HG02623 (cell line): ENCODE measurements at regions not wholly inside any gene's neighbourhood (a gene's known extent, or its start where the extent isn't known, plus 50 kb on each side); places are given as distances from the start of the nearest gene placed in this dataset.
"Not testable (repeated sequence)": the region's sequence is repeated elsewhere in the genome, so short reads cannot be mapped to it uniquely, and the experiment has no call there.

Source experiments
- ATAC-seq: cut with Tn5 transposase; IDR thresholded peaks from one replicate; pipeline ENCODE4 v1.9.1; 2021; ENCODE audit warnings: moderate library complexity; ENCODE audit not compliant: unreplicated experiment

- ATAC-seq, result no peak
Measured at GRCh38 chr5:98510143-98510985, 263.1 kb upstream of the RGMB start.

GRCh38 chr5:98513380-98513779 is 260.1 kb upstream of the RGMB start:
- no peak for ATAC-seq

- ATAC-seq, result no peak
Measured at GRCh38 chr5:98514215-98514614, 259.2 kb upstream of the RGMB start.

GRCh38 chr5:98516701-98517100 is 256.8 kb upstream of the RGMB start:
- ATAC-seq, result no peak

- ATAC-seq, result no peak
Measured at GRCh38 chr5:98517560-98518366, 255.7 kb upstream of the RGMB start.

- no peak for ATAC-seq
Measured at GRCh38 chr5:98518754-98519153, 254.7 kb upstream of the RGMB start.

- no peak for ATAC-seq
Measured at GRCh38 chr5:98519571-98519970, 253.9 kb upstream of the RGMB start.

GRCh38 chr5:98521821-98522220 is 251.6 kb upstream of the RGMB start:
- no peak for ATAC-seq

- ATAC-seq, result no peak
Measured at GRCh38 chr5:98524773-98525172, 248.7 kb upstream of the RGMB start.

- no peak for ATAC-seq
Measured at GRCh38 chr5:98527846-98528245, 245.6 kb upstream of the RGMB start.

GRCh38 chr5:98529321-98529720 is 244.1 kb upstream of the RGMB start:
- no peak for ATAC-seq

- ATAC-seq, result no peak
Measured at GRCh38 chr5:98530224-98530623, 243.2 kb upstream of the RGMB start.

GRCh38 chr5:98535901-98536300 is 237.6 kb upstream of the RGMB start:
- no peak for ATAC-seq

- no peak for ATAC-seq
Measured at GRCh38 chr5:98540056-98540455, 233.4 kb upstream of the RGMB start.

GRCh38 chr5:98541641-98542040 is 231.8 kb upstream of the RGMB start:
- ATAC-seq, result no peak

GRCh38 chr5:98543490-98543889 is 230.0 kb upstream of the RGMB start:
- ATAC-seq, result no peak

- not testable (repeated sequence) for ATAC-seq
Measured at GRCh38 chr5:98546924-98547323, 226.5 kb upstream of the RGMB start.

GRCh38 chr5:98556712-98557111 is 216.8 kb upstream of the RGMB start:
- ATAC-seq, result no peak

GRCh38 chr5:98557916-98558315 is 215.5 kb upstream of the RGMB start:
- no peak for ATAC-seq

- no peak for ATAC-seq
Measured at GRCh38 chr5:98563885-98564653, 209.4 kb upstream of the RGMB start.

- ATAC-seq, result no peak
Measured at GRCh38 chr5:98564836-98565235, 208.6 kb upstream of the RGMB start.
